HUDEP-2 (cell line): ENCODE measurements at regions not wholly inside any gene's neighbourhood (a gene's known extent, or its start where the extent isn't known, plus 50 kb on each side); places are given as distances from the start of the nearest gene placed in this dataset.
"Not testable (repeated sequence)": the region's sequence is repeated elsewhere in the genome, so short reads cannot be mapped to it uniquely, and the experiment has no call there.

ENCODE experiments used
- DNase-seq, 76 experiments: peaks; one replicate each; lab custom pipeline; 2025; ENCODE audit not compliant: unreplicated experiment in 76 of 76; lab: John Stamatoyannopoulos, UW

DNA sequence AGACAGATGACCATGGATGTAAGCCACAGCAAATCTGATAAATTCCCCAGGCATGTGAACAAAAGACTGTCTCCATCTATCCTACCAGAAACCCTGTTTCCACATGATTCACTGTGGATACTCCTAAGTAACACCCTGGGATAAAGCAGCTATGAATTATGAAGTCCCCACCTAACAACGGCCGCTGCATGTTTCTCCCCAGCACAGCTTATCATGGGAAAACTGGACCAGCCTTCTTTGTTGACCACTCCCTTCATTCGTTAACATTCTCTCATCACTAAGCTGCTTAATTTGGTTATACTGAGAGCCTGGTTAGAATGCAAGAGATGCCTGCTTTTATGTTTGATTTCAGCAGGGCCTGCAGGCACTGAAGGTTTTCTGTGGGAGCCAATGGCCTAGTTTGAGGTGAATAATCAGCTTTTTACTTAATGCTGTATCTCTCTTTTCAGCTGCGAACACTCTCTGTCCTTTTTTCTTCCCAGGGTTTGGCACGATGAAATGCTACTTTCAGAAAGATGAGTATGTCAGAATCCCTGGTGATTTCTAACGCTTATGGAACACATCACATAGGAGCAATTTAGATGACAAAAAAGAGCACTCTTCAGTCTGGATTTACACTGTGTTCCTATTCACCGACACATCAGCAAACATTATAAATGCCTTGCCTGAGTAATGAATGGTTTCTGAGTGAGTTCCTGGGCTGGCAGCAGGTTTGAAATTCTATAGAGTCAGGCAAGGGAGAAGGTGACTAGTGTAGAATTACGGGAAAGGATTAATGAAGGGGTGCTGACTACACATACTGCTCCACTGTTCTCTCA is 318.4 kb upstream of the ZNF608 start:
- no peak for DNase-seq

DNA sequence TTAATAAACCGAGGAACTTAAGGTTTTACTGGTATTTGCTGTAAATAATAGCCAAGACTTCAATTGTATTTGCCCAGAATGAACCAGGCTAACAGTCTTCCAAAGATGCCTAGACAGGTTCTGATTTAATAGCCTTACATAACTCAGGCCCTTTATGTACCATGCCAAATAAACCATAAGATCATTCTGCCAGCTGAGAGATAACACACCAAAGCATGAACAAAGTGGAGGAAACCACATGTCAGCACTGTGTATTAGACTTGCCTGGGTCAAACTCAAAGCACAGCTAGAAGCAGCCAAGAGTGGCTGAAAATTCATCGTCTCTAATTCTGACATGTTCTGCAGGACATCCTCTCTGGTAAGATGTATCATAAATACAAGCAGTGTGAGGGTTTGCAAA is 319.3 kb upstream of the ZNF608 start:
- no peak for DNase-seq

DNA sequence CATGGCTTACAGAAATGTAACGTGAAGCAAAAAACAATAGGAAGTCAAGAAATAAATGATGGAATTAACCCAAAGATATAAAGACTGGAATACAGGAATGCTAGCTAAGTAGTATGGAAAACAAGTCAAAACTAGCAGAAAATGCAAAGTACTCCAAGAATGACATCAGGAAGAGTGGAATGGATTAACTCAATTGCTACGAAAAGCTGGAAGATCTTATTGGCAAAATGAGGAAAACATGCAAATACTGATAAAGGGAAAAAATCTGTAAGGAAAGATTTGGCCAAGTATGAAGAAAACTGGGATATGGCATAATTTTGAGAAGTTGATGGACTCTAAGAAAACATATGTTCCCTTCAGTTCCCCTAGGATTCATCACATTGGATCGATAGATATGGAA is 324.5 kb upstream of the ZNF608 start:
- no peak for DNase-seq

DNA sequence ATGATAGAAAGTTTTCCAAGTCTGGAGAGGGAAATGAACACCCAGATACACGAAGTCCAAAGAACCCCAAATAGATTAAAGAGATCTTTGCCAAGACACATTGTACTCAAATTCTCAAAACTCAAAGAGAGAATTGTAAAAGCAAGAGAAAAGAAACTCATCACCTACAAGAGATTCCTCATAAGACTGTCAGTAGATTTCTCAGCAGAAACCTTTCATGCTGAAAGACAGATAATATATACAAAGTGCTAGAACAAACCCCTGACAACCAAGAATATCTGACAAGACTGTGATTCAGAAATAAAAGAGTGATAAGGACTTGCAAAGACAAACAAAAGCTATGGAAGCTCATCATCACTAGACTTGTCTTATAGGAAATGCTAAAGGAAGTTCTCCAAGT is 326.7 kb upstream of the ZNF608 start:
- DNase-seq = no peak

DNA sequence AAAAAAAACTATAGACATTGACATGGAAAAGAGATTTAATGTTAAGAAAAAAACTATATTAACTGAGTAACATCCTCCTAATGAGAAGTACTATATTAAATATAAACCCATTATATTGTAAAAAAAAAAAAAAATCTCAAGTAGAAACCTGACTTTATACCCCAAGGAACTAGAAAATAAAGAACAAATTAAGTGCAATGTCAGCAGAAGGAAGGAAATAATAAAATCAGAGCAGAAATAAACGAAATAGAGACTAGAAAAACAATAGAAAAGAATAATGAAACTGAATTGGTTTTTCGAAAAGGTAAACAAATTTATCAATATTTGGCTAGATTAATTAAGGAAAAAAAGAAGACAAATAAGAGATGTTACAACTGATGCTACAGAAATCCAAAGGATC is 329.1 kb upstream of the ZNF608 start:
- no peak for DNase-seq

DNA sequence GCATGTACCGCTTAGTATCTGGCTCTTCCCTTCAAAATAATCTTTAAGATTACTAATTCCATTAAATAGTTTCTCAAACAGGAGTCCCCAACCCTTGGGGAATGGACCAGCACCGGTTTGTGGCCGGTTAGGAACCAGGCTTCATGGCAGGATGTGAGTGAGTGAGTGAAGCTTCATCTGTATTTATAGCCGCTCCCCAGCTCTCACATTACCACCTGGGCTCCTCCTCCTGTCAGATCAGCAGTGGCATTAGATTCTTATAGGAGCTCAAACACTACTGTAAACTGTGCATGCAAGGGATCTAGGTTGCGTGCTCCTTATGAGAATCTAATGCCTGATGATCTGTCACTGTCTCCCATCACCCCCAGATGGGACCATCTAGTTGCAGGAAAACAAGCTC is 332.6 kb upstream of the ZNF608 start:
- DNase-seq = not testable (repeated sequence)

DNA sequence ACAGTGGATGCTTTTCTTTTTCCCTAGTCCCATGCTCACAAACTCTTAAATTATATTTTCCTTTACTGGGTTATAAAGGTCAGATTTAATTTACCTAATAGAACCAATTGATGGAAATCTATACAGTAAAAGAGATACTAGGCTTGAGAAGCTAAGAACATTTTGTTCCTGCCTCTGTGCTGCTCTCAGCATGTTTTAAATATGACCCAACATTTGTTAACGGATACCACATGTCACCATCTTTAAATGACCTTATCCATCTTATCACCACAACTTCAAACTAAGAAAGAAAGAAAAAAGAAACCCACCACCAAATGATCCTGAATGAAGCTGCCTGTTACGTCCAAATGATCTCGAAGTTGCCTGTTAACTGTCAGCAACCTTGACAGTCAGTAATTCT is 334.7 kb upstream of the ZNF608 start:
- no peak for DNase-seq

DNA sequence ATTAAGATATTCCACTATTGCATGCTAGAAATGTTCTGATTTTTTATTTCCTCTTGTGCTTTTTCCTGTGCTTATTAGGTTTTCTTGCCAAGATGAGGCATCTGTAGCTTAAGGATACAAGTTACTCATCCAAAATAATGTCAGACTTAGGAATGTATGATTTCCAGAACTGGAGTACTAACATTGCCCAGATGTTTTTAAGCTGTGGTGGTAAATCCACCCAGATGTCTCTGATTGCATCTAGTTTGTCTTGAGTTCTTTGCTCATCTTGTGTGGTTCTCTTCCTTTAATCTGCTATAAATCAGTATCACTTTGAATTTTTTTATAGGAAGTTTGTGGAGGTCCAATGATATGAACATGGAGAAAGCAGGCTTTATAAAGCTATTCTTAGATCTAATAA is 337.5 kb upstream of the ZNF608 start:
- DNase-seq = no peak

DNA sequence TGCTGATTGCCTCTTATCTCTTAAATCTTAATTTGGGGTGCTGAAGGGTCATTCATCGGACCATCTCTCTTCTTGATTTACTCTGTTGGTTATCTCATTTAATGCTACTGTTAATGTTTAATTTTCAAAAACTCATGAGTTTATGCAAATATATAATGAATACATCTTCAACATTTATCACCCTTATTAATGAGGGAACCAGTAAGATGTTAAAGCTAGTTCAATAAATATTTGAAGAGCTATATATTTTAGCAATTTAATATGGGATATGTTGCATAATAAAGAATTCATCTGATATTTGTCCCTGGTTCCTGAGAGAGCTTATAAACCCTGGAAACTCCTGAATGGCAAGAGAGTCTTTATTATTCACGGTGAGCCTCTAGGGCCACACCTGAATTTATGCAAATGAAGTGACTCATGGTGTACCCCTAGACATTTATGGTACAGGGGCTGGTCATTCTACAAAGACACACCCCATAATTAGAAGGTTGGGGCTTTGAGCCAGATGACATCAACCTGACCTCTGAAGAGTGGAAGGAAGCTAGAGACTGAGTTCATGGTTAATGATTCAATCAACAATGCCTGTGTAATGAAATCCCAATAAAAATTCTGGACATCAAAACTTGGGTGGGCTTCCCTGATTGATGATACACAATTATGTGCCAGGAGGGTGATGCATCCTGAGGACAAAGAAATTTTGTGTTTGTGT is 339.5 kb upstream of the ZNF608 start:
- DNase-seq = no peak

DNA sequence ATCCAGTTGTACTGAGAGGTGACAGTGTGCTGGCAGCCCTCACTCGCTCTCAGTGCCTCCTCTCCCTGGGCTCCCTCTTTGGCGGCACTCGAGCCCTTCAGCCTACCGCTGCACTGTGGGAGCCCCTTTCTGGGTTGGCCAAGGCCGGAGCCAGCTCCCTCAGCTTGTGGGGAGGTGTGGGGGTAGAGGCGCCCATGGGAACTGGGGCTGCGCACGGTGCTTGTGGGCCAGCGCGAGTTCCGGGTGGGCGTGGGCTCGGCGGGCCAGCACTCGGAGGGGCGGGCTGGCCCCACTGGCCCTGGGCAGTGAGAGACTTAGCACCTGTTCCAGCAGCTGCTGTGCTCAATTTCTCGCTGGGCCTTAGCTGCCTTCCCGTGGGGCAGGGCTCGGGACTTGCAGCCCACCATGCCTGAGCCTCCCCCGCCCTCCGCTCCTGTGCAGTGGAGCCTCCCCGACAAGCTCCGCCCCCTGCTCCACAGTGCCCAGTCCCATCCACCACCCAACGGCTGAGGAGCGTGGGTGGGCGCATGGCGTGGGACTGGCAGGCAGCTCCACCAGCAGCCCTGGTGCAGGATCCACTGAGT is 342.2 kb upstream of the ZNF608 start:
- DNase-seq = no peak

DNA sequence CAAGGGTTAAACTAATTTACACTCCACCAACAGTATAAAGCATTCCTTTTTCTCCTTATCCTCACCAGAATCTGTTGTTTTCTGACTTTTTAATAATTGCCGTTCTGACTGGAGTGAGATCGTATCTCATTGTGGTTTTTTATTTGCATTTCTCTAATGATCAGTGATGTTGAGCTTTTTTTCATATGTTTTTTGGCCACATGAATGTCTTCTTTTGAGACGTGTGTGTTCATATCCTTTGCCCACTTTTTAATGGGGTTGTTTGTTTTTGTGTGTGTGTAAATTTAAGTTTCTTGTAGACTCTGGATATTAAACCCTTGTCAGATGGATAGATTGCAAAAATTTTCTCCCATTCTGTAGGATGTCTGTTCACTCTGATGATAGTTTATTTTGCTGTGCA is 345.7 kb upstream of the ZNF608 start:
- DNase-seq = not testable (repeated sequence)

DNA sequence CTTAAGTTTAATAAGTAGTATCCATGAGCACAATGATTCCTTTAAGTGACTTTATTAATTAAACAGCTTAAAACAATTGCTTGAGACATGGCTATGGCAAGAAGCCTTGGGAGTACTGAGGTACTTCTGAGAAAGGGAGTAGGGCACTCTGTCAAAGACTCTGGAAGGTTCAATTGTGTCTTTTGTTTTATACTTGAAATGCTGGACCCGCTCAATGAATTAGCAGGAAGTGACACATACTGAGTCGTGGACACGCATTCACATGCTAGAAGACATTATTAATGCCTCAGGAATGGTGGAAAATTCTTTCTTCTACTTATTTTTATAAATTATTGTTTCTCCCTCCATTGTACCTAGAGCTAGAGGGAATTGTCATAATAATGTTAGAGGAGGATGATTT is 347.3 kb upstream of the ZNF608 start:
- no peak for DNase-seq

DNA sequence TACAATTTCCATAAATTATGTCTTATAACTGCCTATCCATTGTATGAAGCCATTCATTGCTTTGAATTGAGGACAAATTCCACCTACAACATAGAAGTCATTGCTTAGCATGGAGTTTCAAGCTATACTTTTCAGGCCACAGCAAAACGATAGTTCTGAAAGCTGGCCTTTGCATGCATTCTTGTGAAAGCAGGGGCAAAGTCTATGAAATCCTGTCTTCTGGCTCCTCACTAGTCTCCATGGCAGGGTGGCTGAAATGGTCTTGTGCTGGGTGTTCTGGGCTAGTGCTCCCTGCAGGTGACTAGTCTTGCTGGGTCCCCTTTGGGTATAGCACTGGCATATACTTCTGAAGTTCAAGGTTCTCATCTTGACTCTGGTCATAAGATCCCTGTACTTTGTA is 353.9 kb upstream of the ZNF608 start:
- DNase-seq = no peak

DNA sequence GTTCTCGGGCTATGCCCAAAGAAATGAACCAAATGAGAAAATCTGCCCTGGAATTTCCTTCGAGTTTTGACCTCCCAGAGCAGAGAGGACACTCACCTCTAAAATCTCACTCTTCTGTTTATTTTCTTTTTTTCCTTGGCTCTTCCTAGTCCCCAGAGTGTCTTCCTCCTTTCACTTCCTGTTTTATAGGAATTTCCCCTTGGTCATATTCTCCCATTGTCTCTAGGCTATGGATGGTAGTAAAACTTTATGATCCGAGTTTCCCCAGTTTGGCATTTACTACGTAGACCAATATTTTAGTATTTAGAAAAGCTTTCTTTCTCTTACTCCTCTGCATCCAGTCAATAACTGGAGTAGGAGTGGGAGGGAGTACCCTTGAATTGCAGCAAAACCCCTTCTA is 354.5 kb upstream of the ZNF608 start:
- DNase-seq = no peak

DNA sequence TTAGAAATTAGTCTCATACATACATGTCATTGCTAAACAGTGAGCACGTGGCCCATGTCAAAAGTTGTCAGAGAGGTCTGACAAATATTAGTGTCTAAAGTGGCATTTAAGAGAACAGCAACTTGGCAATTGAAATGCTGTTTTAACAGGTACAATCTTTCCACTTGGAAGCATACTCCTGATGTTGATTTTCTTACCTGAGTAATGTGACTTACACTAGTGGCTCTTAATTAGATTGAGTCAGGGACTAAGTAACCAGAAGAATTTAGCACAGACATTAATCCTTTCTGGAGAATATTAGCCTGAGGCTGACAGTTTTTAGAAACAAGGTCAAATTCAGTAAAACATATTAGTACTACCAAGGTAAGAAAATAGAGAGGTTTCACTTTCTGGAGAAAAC is 357.0 kb upstream of the ZNF608 start:
- DNase-seq = no peak

DNA sequence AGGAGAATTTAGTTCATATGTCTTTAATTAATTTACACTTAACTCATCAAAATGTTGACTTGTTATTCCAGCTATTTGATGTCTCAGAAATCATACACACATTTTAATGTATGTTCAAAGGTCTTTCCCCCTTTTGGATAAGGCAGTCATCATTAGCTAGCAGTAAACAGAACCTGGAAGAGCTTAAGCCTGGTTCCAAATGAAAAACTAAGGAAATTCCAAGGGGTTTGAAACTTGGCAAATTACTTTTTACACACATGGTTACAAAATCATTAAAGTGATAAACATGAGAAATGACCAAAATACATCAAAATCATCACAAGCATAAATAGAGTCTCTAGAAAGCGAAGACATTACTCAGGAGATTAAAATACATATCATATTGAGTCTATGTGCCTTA is 359.8 kb upstream of the ZNF608 start:
- no peak for DNase-seq

DNA sequence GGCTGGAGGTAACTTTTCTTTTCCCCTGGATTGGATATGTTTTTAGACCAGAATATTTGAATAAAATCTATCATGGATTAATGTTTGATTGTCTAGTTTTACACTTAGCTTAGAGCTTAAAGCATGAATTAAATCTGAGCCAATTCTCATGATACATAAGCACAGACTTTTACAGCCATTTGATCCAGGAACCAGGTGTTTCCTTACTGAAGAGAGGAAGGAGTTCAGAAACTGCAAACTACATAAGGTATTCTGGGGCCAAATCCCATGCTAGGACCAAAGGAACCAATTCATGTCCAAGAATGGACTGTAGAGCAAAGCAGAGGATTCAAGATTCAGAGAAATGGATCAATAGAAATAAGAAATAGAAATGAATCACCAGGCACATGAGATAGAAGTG is 360.4 kb upstream of the ZNF608 start:
- no peak for DNase-seq

DNA sequence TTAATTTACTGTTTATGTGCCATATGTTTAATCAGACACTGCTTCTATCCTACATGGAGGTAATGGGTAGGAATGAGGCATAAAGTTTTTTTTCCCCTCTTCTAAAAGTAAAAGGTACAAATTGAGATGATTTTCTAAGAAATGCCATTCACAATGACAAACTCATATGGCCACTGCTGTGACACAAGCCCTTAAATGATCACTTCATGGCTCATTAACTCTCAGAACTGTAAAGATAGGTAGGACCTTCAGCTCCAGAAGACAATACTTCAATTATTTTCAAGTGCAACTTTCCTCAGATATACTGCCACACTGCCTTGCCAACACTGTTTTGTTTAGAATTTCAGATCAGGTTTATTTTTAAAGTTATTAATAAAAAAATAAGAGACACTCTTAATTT is 362.9 kb upstream of the ZNF608 start:
- DNase-seq = no peak

DNA sequence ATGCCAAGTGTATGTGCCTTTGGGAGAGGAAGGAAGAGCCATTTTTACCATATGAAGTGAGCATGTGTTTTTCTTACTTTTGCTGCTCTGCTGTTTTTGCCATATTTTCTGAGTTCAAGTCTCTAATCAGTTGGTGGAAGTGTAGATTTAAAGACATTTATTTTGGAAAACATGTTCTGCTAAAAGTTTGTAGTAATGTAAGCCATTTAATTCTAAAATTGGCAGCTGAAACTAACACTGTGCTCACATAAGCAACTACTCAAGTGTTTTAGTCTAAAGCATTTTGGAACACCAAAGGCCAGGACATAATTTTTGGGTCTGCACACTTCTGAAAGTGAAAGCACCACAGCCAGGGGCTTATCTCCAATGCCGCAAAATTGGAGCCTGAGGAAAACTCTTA is 363.4 kb upstream of the ZNF608 start:
- no peak for DNase-seq

DNA sequence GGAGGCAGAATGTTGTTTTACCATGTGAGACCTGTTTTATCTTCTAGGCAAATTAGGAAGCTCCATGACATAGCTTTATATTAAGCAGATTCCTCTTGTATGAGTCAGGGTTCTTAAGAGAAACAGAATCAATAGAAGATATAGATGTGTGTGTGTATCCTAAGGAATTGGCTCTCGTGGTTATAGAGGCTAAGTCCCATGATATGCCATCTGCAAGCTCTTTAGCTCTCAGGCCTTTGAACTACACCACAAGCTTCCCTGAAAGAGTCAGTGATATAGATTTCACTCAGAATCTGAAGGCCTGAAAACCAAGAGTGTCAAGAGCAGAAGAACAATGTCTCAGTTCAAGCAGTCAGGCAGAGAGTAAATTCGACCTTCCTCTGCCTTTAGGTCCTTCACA is 365.8 kb upstream of the ZNF608 start:
- DNase-seq = no peak

DNA sequence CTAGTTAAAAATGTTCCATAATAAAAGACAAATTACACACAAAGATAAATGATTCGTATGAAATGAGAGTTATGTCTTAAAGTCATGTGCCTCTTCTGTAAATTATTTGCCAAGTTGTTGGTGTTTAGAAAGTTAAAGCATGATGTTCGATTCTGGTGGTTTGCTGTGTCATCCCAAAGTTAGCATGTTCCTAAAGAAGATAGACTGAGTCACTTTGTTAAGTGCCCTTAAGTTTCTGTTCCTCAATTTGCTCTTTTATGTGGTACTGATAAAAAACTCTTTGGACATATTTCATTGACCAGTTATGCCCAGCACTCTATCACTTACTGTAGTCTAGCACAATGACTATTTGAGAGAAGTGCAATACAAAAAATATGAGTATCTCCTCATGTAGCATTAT is 366.9 kb upstream of the ZNF608 start:
- DNase-seq = no peak

DNA sequence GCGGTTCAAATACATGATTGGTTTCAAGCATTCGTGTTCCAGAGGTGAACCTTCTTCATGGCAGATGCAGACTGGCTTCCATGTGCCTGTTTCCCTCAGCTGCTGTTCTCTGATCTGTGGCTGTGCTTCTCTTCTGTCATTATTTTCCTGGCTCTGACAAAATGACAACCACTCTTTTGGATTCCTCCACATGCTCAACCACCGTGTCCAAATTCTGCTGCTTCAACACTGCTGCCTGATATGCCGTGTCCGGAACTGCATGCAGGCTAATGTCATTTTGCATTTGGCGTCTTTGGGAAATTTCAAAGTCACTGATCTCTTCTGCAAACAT is 368.7 kb upstream of the ZNF608 start:
- no peak for DNase-seq
